Lung microvascular endothelial cell (primary cell): ENCODE measurements at regions not wholly inside any gene's neighbourhood (a gene's known extent, or its start where the extent isn't known, plus 50 kb on each side); places are given as distances from the start of the nearest gene placed in this dataset.

Experiments
- DNase-seq, 2 donors: peaks; one replicate each; pipeline versions ENCODE4 v3.0.0 to v3.0.0-alpha.2; 2010; ENCODE audit warnings: low read depth in 2 of 2

- no peak for DNase-seq
Measured at GRCh38 chr10:58140691-58141347, 126.9 kb downstream of the IPMK start.

GRCh38 chr10:58140054-58140453 is 127.6 kb downstream of the IPMK start:
- no peak for DNase-seq

- no peak for DNase-seq
Measured at GRCh38 chr10:58137813-58138212, 129.9 kb downstream of the IPMK start.

GRCh38 chr10:58115218-58116050 is 152.3 kb downstream of the IPMK start:
- DNase-seq = no peak

GRCh38 chr10:58109731-58110130 is 158.0 kb downstream of the IPMK start:
- DNase-seq = no peak

- no peak for DNase-seq
Measured at GRCh38 chr10:58107506-58107905, 160.2 kb downstream of the IPMK start.

- DNase-seq = no peak
Measured at GRCh38 chr10:58106211-58107035, 161.3 kb downstream of the IPMK start.

- no peak for DNase-seq
Measured at GRCh38 chr10:58104351-58104751, 163.3 kb downstream of the IPMK start.

- no peak for DNase-seq
Measured at GRCh38 chr10:58102897-58103296, 164.8 kb downstream of the IPMK start.

GRCh38 chr10:58101682-58102081 is 166.0 kb downstream of the IPMK start:
- no peak for DNase-seq

- DNase-seq = no peak
Measured at GRCh38 chr10:58094985-58095718, 172.5 kb downstream of the IPMK start.

GRCh38 chr10:58091886-58092285 is 175.8 kb downstream of the IPMK start:
- no peak for DNase-seq

GRCh38 chr10:58089739-58090138 is 178.0 kb downstream of the IPMK start:
- no peak for DNase-seq

- DNase-seq = no peak
Measured at GRCh38 chr10:58087896-58088295, 179.8 kb downstream of the IPMK start.

- no peak for DNase-seq
Measured at GRCh38 chr10:58086763-58087150, 180.9 kb downstream of the IPMK start.

- DNase-seq = no peak
Measured at GRCh38 chr10:58086144-58086762, 181.4 kb downstream of the IPMK start.

- no peak for DNase-seq
Measured at GRCh38 chr10:58082248-58082647, 185.4 kb downstream of the IPMK start.

GRCh38 chr10:58081353-58081752 is 186.3 kb downstream of the IPMK start:
- DNase-seq = peak in 1 of 2 donors; percentile 11

GRCh38 chr10:58079461-58079860 is 188.2 kb downstream of the IPMK start:
- no peak for DNase-seq

GRCh38 chr10:58072634-58073033 is 195.1 kb downstream of the IPMK start:
- DNase-seq = no peak

- DNase-seq = no peak
Measured at GRCh38 chr10:58070956-58071355, 196.7 kb downstream of the IPMK start.
